GM12892 (cell line): ENCODE measurements at regions not wholly inside any gene's neighbourhood (a gene's known extent, or its start where the extent isn't known, plus 50 kb on each side); places are given as distances from the start of the nearest gene placed in this dataset.
"Not testable (repeated sequence)": the region's sequence is repeated elsewhere in the genome, so short reads cannot be mapped to it uniquely, and the experiment has no call there.

ENCODE experiments used
- DNase-seq: peaks from one replicate; pipeline ENCODE4 v3.0.0; 2011; ENCODE audit not compliant: insufficient read length
- FAIRE-seq: peaks from 2 replicates; lab custom pipeline; 2011; peaks lifted over from hg19 to GRCh38; lab: Jason Lieb, UNC
- POLR2A ChIP-seq: IDR thresholded peaks from 2 replicates; pipeline ENCODE4 v1.6.1; 2011; ENCODE audit warnings: low read depth, low read length, control low read depth
- POLR2AphosphoS5 ChIP-seq: IDR thresholded peaks from 2 replicates; pipeline ENCODE4 v1.6.1; 2011; ENCODE audit warnings: low read depth, low read length, control low read depth
- TAF1 ChIP-seq: IDR thresholded peaks from 2 replicates; pipeline ENCODE4 v1.6.1; 2011; ENCODE audit warnings: low read depth, mild to moderate bottlenecking, control low read depth, low read length, borderline replicate concordance

- no peak for TF ChIP-seq POLR2AphosphoS5
- TF ChIP-seq POLR2A = no peak
- TF ChIP-seq TAF1 = no peak
- no peak for FAIRE-seq
- no peak for DNase-seq
Measured at GRCh38 chr12:115802767-115803166, 474.7 kb downstream of the MED13L start.

DNA sequence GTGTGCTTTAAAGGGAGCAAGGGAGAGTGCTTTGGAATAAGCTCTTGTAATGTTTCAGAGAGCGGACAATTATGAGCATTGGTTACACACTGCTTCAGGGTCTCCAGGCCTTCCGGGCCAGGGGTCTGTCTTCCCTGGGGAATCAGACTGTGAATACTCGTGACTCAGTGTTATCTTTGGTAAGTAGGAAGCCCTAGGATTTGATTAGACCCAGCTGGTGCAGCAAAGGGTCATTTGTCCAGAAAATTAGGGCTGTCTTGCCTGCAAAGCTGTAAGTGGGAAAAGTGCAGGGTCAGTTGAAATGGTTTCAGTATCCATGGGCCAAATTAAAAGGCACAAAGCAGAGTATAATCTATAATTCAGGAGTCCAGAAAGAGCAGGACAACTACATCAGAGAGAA lies 475.6 kb downstream of the MED13L start:
- FAIRE-seq (no peak), DNase-seq (no peak)
- TF ChIP-seq POLR2A (no peak), TAF1 (no peak)

DNA sequence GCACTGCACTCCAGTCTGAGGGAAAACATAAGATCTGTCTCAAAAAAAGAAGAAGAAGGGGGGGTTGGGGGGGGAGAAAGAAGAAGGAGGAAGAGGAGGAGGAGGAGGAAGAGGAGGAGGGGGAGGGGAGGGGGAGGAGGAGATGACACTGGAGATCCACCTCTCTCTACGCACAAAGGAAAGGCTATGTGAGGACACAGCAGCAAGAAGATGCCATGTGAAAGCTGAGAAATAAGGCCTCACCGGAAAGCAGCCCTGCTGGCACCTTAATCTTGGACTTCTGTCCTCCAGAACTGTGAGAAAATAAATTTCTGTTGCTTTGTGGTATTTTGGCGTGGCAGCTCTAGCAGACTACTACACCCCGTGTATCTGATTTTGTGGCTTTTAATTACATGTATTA lies 477.9 kb downstream of the MED13L start:
- FAIRE-seq = no peak
- DNase-seq = no peak
- TF ChIP-seq POLR2A (no peak), TAF1 (no peak), POLR2AphosphoS5 (no peak)

DNA sequence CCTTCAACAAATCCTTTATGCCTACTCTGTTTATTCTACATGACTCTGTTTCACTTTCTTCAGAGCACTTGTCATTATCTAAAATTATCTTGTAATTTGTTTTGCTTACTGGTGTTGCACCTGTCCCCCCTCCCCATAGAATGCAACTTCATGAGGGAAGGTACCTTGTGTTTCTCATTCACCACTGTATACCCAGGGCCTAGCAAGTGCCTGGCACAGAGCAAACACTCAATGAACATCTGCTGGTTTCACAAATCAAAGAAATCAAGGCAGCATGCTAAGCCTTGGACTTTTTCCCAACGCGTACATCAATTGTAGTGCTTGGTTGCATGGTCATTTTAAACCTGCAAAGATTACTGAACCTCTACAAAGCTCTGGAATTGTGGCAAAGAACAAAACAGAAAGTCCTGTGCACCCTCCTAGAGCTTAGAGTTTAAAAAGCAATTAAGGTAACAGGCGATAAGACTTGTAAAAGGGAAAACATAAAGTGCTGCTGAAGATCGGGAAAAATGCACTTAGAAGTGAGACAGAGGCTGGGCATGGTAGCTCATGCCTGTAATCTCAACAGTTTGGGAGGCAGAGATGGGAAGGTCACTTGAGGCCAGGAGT lies 479.1 kb downstream of the MED13L start:
- DNase-seq (no peak), FAIRE-seq (no peak)
- TF ChIP-seq POLR2AphosphoS5 (no peak), TAF1 (no peak), POLR2A (no peak)

DNA sequence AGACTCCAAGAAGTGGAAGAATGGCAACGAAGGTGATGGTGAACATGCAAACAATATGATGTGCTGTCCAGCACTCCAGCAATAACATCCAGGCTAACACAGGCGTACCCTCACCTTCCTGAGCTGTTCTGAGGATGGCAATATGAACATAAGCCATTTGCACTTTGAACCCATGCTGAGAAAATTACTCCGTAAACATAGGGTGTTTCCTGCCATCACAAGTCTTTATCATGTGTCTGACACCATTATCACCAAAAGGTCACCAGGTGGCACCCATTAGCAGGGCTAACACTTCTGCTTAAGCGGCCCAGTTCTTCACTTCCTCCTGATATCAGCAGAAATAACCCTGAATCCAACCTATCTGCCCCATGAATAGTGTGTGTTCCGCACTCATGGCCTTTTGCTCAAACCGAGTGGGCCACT lies 482.8 kb downstream of the MED13L start:
- FAIRE-seq = no peak
- TF ChIP-seq POLR2A = no peak
- TF ChIP-seq TAF1 = no peak
- TF ChIP-seq POLR2AphosphoS5 = no peak

DNA sequence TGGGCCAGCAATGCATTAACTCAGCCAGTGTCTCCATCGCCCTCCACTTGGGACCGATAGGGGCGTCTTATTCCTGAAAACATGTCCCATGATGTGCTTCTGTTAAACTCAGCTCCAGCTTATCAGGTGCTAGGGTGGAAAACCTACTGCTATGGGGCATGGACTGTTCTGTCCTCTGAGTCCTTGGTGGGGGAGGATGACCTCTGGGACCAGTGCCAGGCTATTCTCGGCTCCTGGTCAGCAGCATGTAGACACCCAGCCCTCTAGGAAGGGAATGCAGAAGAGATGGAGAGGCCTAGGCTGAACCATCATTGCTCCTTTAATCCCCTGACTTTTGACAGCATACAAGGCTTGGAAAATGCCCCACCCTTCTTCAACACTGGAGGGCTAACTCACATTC lies 486.2 kb downstream of the MED13L start:
- TF ChIP-seq POLR2A (no peak), TAF1 (no peak), POLR2AphosphoS5 (no peak)
- DNase-seq (no peak), FAIRE-seq (no peak)

More for the DNA sequence above, 482.8 kb downstream of the MED13L start:
- no peak for DNase-seq

- FAIRE-seq = no peak
Measured at GRCh38 chr12:115790526-115790925, 487.0 kb downstream of the MED13L start.

GRCh38 chr12:115786490-115786889 lies 491.0 kb downstream of the MED13L start:
- not testable (repeated sequence) for FAIRE-seq, DNase-seq

More at GRCh38 chr12:115790526-115790925, 487.0 kb downstream of the MED13L start:
- no peak for DNase-seq
- TF ChIP-seq TAF1 (no peak), POLR2AphosphoS5 (no peak), POLR2A (no peak)

DNA sequence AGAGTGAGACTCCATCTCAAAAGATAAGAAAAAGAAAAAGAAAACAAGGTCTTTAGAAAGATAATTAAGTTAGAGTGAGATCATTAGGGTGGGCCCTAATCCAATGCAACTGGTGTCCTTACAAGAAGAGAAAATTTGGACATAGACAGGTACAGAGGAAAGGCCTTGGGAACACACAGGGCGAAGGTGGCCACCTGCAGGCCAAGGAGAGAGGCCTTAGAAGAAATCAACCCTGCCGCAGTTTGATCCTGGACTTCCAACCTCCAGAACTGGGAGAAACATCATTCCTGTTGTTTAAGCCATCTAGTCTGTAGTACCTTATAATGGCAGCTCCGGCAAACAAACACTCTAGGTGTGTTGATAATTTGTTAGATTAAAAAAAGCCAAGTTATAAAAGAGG lies 491.9 kb downstream of the MED13L start:
- TF ChIP-seq TAF1 (no peak), POLR2A (no peak), POLR2AphosphoS5 (no peak)
- FAIRE-seq = no peak
- DNase-seq = no peak

GRCh38 chr12:115776399-115776798 lies 501.1 kb downstream of the MED13L start:
- TF ChIP-seq TAF1 = no peak
- TF ChIP-seq POLR2A = no peak
- no peak for FAIRE-seq

DNA sequence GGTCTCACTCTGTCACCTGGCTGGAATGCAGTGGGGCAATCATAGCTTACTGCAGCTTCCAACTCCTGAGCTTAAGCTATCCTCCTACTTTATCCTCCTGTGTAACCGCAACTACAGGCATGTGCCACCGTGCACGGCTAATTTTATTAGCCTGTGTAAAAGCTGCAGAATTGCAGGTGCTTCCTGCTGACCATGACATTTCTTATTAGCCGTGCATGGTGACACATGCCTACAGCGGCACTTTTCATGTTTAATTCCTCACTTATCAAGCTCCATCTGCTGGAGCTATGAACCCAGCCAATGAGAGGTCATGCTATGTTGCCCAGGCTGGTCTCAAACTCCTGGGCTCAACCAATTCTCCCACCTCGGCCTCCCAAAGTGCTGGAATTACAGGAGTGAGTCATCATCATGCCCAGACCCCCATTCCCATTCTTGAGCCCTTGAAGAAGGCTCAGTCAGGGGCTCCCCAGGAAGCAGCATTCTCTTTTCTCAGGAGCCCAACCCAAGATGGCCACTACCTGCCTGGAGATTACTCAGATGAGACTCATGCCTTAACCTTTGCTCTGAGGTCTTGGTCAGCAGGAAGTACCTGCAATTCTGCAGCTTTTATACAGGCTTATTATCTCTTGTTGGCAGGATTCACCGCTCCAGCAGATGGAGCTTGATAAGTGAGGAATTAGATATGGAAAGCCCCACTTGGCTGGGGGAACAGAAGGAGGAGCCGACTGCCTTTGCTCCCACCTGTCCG lies 503.2 kb downstream of the MED13L start:
- no peak for TF ChIP-seq TAF1
- no peak for TF ChIP-seq POLR2A
- TF ChIP-seq POLR2AphosphoS5 = no peak
- no peak for FAIRE-seq
- no peak for DNase-seq

More at GRCh38 chr12:115776399-115776798, 501.1 kb downstream of the MED13L start:
- DNase-seq = no peak

DNA sequence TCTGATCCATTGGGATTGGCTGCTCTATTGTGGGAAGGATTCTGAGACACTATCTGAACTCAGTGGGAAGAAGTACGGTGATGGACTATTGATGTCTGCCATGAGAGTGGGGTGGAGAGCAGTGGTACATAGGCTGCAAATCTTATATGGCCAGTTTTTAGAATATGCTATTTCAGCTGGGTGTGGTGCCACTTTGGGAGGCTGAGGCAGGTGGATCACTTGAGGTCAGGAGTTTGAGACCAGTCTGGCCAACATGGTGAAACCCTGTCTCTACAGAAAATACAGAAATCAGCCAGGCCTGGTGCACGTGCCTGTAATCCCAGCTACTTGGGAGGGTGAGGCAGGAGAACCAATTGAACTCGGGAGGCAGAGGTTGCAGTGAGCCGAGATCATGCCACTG lies 505.9 kb downstream of the MED13L start:
- no peak for DNase-seq
- TF ChIP-seq POLR2AphosphoS5 (no peak), TAF1 (no peak), POLR2A (no peak)
- FAIRE-seq = no peak

DNA sequence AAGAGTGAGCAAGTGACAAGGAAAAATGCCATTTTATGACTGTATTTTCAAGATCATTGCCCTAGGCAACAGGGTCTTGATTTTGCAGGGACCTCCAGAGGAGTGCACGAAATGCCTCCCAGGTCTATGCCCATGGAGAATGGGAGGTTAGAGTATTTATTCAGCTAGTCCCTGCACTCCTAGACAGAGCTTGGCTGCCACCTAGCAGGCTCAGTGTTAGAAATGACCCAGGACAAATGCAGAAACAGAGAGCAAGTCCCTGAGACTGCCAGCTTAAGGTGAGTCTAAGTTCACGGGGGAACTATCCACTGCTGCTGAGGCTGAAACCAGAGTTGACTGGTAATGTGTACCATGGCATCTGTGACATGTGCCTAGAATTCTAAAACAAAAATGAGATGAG lies 506.4 kb downstream of the MED13L start:
- DNase-seq = no peak
- no peak for FAIRE-seq
- no peak for TF ChIP-seq POLR2AphosphoS5
- TF ChIP-seq TAF1 = no peak
- no peak for TF ChIP-seq POLR2A
